H9 (cell line): ENCODE measurements at regions not wholly inside any gene's neighbourhood (a gene's known extent, or its start where the extent isn't known, plus 50 kb on each side); places are given as distances from the start of the nearest gene placed in this dataset.

Experiments
- DNase-seq: peaks from one replicate; pipeline ENCODE4 v3.0.0-alpha.2; 2017
- H2AFZ ChIP-seq: one replicate; pipeline ENCODE4 v1.6.1; 2013; ENCODE audit warnings: mild to moderate bottlenecking, low read length, control low read depth, moderate library complexity
- H2AK5ac ChIP-seq: 2 replicates; pipeline ENCODE4 v1.6.1; 2013; ENCODE audit warnings: low read length, control low read depth, mixed read lengths; ENCODE audit not compliant: insufficient read length
- H2BK120ac ChIP-seq: one replicate; pipeline ENCODE4 v1.6.1; 2013; ENCODE audit warnings: low read depth, mild to moderate bottlenecking, low read length, control low read depth, inconsistent platforms; ENCODE audit not compliant: poor library complexity, severe bottlenecking
- H2BK12ac ChIP-seq: 2 replicates; pipeline ENCODE4 v1.6.1; 2013; ENCODE audit warnings: low read length, control low read depth, mixed read lengths, low read depth; ENCODE audit not compliant: insufficient read length
- H2BK15ac ChIP-seq: 2 replicates; pipeline ENCODE4 v1.6.1; 2013; ENCODE audit warnings: low read depth, low read length, control low read depth
- H2BK20ac ChIP-seq: one replicate; pipeline ENCODE4 v1.6.1; 2013; ENCODE audit warnings: low read depth, mild to moderate bottlenecking, low read length, control low read depth, inconsistent platforms; ENCODE audit not compliant: poor library complexity, severe bottlenecking
- H2BK5ac ChIP-seq: 2 replicates; pipeline ENCODE4 v1.6.1; 2013; ENCODE audit warnings: low read length, control low read depth, mixed read lengths; ENCODE audit not compliant: insufficient read length
- H3K14ac ChIP-seq: 2 replicates; pipeline ENCODE4 v1.6.1; 2013; ENCODE audit warnings: low read length, control low read depth; ENCODE audit not compliant: insufficient read depth
- H3K18ac ChIP-seq: 2 replicates; pipeline ENCODE4 v1.6.1; 2013; ENCODE audit warnings: low read depth, mild to moderate bottlenecking, mixed read lengths, low read length, control low read depth; ENCODE audit not compliant: insufficient read length
- H3K23ac ChIP-seq: 2 replicates; pipeline ENCODE4 v1.6.1; 2013; ENCODE audit warnings: low read length, control low read depth, mixed read lengths, low read depth; ENCODE audit not compliant: insufficient read length
- H3K23me2 ChIP-seq: 2 replicates; pipeline ENCODE4 v1.6.1; 2013; ENCODE audit warnings: low read depth, mild to moderate bottlenecking, mixed read lengths, low read length, control low read depth; ENCODE audit not compliant: insufficient read length, poor library complexity, severe bottlenecking
- H3K27ac ChIP-seq: 2 replicates; pipeline ENCODE4 v1.5.1; 2013; ENCODE audit warnings: low read length, control low read depth, mixed read lengths, low read depth; ENCODE audit not compliant: insufficient read length
- H3K27me3 ChIP-seq: 2 replicates; pipeline ENCODE4 v1.6.1; 2013; ENCODE audit warnings: low read length, control low read depth, inconsistent platforms; ENCODE audit not compliant: insufficient read depth
- H3K4ac ChIP-seq: 2 replicates; pipeline ENCODE4 v1.6.1; 2013; ENCODE audit warnings: low read depth, mild to moderate bottlenecking, control low read depth, inconsistent platforms, low read length, moderate library complexity
- H3K4me1 ChIP-seq: 2 replicates; pipeline ENCODE4 v1.6.1; 2013; ENCODE audit warnings: low read length, control low read depth, inconsistent platforms; ENCODE audit not compliant: insufficient read depth
- H3K4me2 ChIP-seq: 2 replicates; pipeline ENCODE4 v1.6.1; 2013; ENCODE audit warnings: low read length, control low read depth, mixed read lengths; ENCODE audit not compliant: insufficient read length, insufficient read depth
- H3K56ac ChIP-seq: 2 replicates; pipeline ENCODE4 v1.6.1; 2013; ENCODE audit warnings: low read depth, mild to moderate bottlenecking, mixed read lengths, low read length, control low read depth; ENCODE audit not compliant: insufficient read length
- H3K79me1 ChIP-seq: 2 replicates; pipeline ENCODE4 v1.6.1; 2013; ENCODE audit warnings: low read depth, mild to moderate bottlenecking, moderate library complexity, low read length, control low read depth, inconsistent platforms; ENCODE audit not compliant: insufficient read depth, poor library complexity, severe bottlenecking
- H3K79me2 ChIP-seq: 2 replicates; pipeline ENCODE4 v1.6.1; 2013; ENCODE audit warnings: low read length, control low read depth, inconsistent platforms; ENCODE audit not compliant: insufficient read depth
- H3K9ac ChIP-seq: 2 replicates; pipeline ENCODE4 v1.6.1; 2013; ENCODE audit warnings: low read length, control low read depth, mixed read lengths; ENCODE audit not compliant: insufficient read length; ENCODE audit errors: extremely low read depth
- H3K9me3 ChIP-seq: one replicate; pipeline ENCODE4 v1.6.1; 2013; ENCODE audit warnings: low read depth, low read length, inconsistent platforms; ENCODE audit not compliant: control insufficient read depth
- H3T11ph ChIP-seq: one replicate; pipeline ENCODE4 v1.6.1; 2013; ENCODE audit warnings: mild to moderate bottlenecking, low read length, control low read depth, inconsistent platforms
- H4K20me1 ChIP-seq: one replicate; pipeline ENCODE4 v1.6.1; 2013; ENCODE audit not compliant: control insufficient read depth, insufficient read length, insufficient read depth
- H4K5ac ChIP-seq: 2 replicates; pipeline ENCODE4 v1.6.1; 2013; ENCODE audit warnings: low read depth, mild to moderate bottlenecking, mixed read lengths, low read length, control low read depth; ENCODE audit not compliant: insufficient read length
- H4K8ac ChIP-seq: replicated peaks from 2 replicates; pipeline ENCODE4 v1.6.1; 2013; ENCODE audit warnings: low read length, control low read depth, mixed read lengths, low read depth; ENCODE audit not compliant: insufficient read length
- H4K91ac ChIP-seq: 2 replicates; pipeline ENCODE4 v1.6.1; 2013; ENCODE audit warnings: low read depth, mild to moderate bottlenecking, moderate library complexity, mixed read lengths, low read length, control low read depth; ENCODE audit not compliant: insufficient read length
- H3K27ac Mint-ChIP-seq, 3 experiments: 2 replicates in 2 of 3; 3 replicates in 1 of 3; pipeline ENCODE4 v1.8.0; 2020 to 2021; ENCODE audit warnings: mixed read lengths in 3 of 3, mild to moderate bottlenecking in 1 of 3, moderate library complexity in 1 of 3
- H3K27me3 Mint-ChIP-seq: 2 replicates; pipeline ENCODE4 v1.8.0; 2021; ENCODE audit warnings: low read depth, mild to moderate bottlenecking, moderate library complexity, mixed read lengths
- H3K36me3 Mint-ChIP-seq, 3 experiments: 2 replicates in 2 of 3; 3 replicates in 1 of 3; pipeline ENCODE4 v1.8.0; 2020 to 2021; ENCODE audit warnings: low read depth in 3 of 3, mixed read lengths in 3 of 3; ENCODE audit not compliant: insufficient read depth in 1 of 3
- H3K4me1 Mint-ChIP-seq, 2 experiments: 2 replicates each; pipeline ENCODE4 v1.8.0; 2020; ENCODE audit warnings: mixed read lengths in 2 of 2
- H3K4me3 Mint-ChIP-seq, 2 experiments: 2 replicates in 1 of 2; 3 replicates in 1 of 2; pipeline ENCODE4 v1.8.0; 2020 to 2021; ENCODE audit warnings: mild to moderate bottlenecking in 2 of 2, mixed read lengths in 2 of 2, moderate library complexity in 1 of 2
- H3K9me3 Mint-ChIP-seq, 2 experiments: 2 replicates in 1 of 2; 3 replicates in 1 of 2; pipeline ENCODE4 v1.8.0; 2020; ENCODE audit warnings: mild to moderate bottlenecking in 2 of 2, mixed read lengths in 2 of 2, moderate library complexity in 1 of 2
- CTCF ChIP-seq: fragments of 200-600 bp; sonication (generic); conservative IDR thresholded peaks from 3 replicates; pipeline ENCODE4 v1.8.0; 2021; ENCODE audit warnings: antibody characterized with exemption, mild to moderate bottlenecking
- WGBS: extraction: QIAGEN DNeasy Blood & Tissue Kit; methylation state at CpG from one replicate; pipeline ENCODE4 v1.1.7; 2013; ENCODE audit warnings: missing lambda C conversion rate, low lambda C conversion rate, mixed read lengths; ENCODE audit not compliant: insufficient read length; ENCODE audit errors: extremely low coverage; 5-methylcytosine and 5-hydroxymethylcytosine counted together

GRCh38 chr4:13309751-13310150, 174.4 kb downstream of the RAB28 start:
- H2BK20ac ChIP-seq, result no peak overlapping the region
- H3K9ac ChIP-seq, result no peak overlapping the region
- TF ChIP-seq CTCF, result no peak
- no peak overlapping the region for H3K23ac ChIP-seq
- no peak overlapping the region for H2BK15ac ChIP-seq
- H3K18ac ChIP-seq, result no peak overlapping the region
- no peak overlapping the region for H2BK5ac ChIP-seq
- no peak overlapping the region for H3K27ac ChIP-seq
- Mint-ChIP-seq H3K4me3 (no peak overlapping the region), H3K27ac (no peak overlapping the region), H3K36me3 (no peaks in the 10 kb centered on the region; a peak in 1 of 7 replicates), H3K27me3 (no peaks in the 10 kb centered on the region), H3K9me3 (peaks cover 0 to 4% of the 10 kb centered on the region in 2 experiments; a peak in 2 of 5 replicates), H3K4me1 (peaks cover 33 to 35% of the 10 kb centered on the region in 2 experiments)
- no peak overlapping the region for H4K5ac ChIP-seq
- no peaks in the 10 kb centered on the region for H3K27me3 ChIP-seq
- H2AFZ ChIP-seq, result no peak overlapping the region
- H4K20me1 ChIP-seq, result no peaks in the 10 kb centered on the region
- no peaks in the 10 kb centered on the region for H3K9me3 ChIP-seq
- no peak overlapping the region for H3K4ac ChIP-seq
- H3K4me2 ChIP-seq, result no peak overlapping the region
- H3K79me2 ChIP-seq, result no peaks in the 10 kb centered on the region
- H3K4me1 ChIP-seq, result no peaks in the 10 kb centered on the region
- no peak overlapping the region for H4K91ac ChIP-seq
- H4K8ac ChIP-seq, result no peak overlapping the region
- no peak overlapping the region for H3T11ph ChIP-seq
- H3K23me2 ChIP-seq, result no peaks in the 10 kb centered on the region
- H3K56ac ChIP-seq, result no peak overlapping the region
- H2BK12ac ChIP-seq, result no peak overlapping the region
- no peak overlapping the region for H2BK120ac ChIP-seq
- no CpG with 5 or more reads among the region's 2 CpGs for WGBS
- no peak overlapping the region for H3K14ac ChIP-seq
- H3K79me1 ChIP-seq, result no peaks in the 10 kb centered on the region
- DNase-seq, result no peak
- no peak overlapping the region for H2AK5ac ChIP-seq
